ENCODE measurements at regions not wholly inside any gene's neighbourhood (a gene's known extent, or its start where the extent isn't known, plus 50 kb on each side); places are given as distances from the start of the nearest gene placed in this dataset.
A peak's percentile ranks its signal among the peaks of the same experiment; 100 is the strongest.

- TF ChIP-seq CTCF (IDR thresholded peaks at IDR 0.05; ENCODE audit: unreplicated experiment): no peak
- H3K36me3 Mint-ChIP-seq (ENCODE audit: low read depth, unreplicated experiment): no peaks in the 10 kb centered on the region
- no peak overlapping the region for H3K4me3 Mint-ChIP-seq (ENCODE audit: unreplicated experiment)
- peaks cover 25% of the 10 kb centered on the region for H3K4me1 Mint-ChIP-seq (ENCODE audit: unreplicated experiment)
- peaks cover 2% of the 10 kb centered on the region for H3K27me3 Mint-ChIP-seq (ENCODE audit: unreplicated experiment)
- H3K27ac Mint-ChIP-seq (ENCODE audit: unreplicated experiment): peak overlapping the region; percentile 39
- DNase-seq (ENCODE audit: low spot score): no peak
- no peaks in the 10 kb centered on the region for H3K9me3 Mint-ChIP-seq (ENCODE audit: unreplicated experiment)
Observed at GRCh38 chr9:78605041-78606000, 308.4 kb downstream of the PSAT1 start.

GRCh38 chr9:78606001-78606379 is 309.1 kb downstream of the PSAT1 start:
- H3K27me3 Mint-ChIP-seq (ENCODE audit: unreplicated experiment): peaks cover 2% of the 10 kb centered on the region
- H3K4me3 Mint-ChIP-seq (ENCODE audit: unreplicated experiment): no peak overlapping the region
- H3K36me3 Mint-ChIP-seq (ENCODE audit: low read depth, unreplicated experiment): no peaks in the 10 kb centered on the region
- DNase-seq (ENCODE audit: low spot score): no peak
- peak overlapping the region; percentile 31 for H3K27ac Mint-ChIP-seq (ENCODE audit: unreplicated experiment)
- H3K9me3 Mint-ChIP-seq (ENCODE audit: unreplicated experiment): no peaks in the 10 kb centered on the region
- peaks cover 25% of the 10 kb centered on the region for H3K4me1 Mint-ChIP-seq (ENCODE audit: unreplicated experiment)
- no peak for TF ChIP-seq CTCF (IDR thresholded peaks at IDR 0.05; ENCODE audit: unreplicated experiment)

- no peaks in the 10 kb centered on the region for H3K9me3 Mint-ChIP-seq (ENCODE audit: unreplicated experiment)
- H3K27ac Mint-ChIP-seq (ENCODE audit: unreplicated experiment): no peak overlapping the region
- no peak overlapping the region for H3K4me3 Mint-ChIP-seq (ENCODE audit: unreplicated experiment)
- H3K4me1 Mint-ChIP-seq (ENCODE audit: unreplicated experiment): peaks cover 28% of the 10 kb centered on the region
- H3K36me3 Mint-ChIP-seq (ENCODE audit: low read depth, unreplicated experiment): no peaks in the 10 kb centered on the region
- TF ChIP-seq CTCF (IDR thresholded peaks at IDR 0.05; ENCODE audit: unreplicated experiment): no peak
- no peak for DNase-seq (ENCODE audit: low spot score)
- peaks cover 2% of the 10 kb centered on the region for H3K27me3 Mint-ChIP-seq (ENCODE audit: unreplicated experiment)
Observed at GRCh38 chr9:78607853-78608252, 310.9 kb downstream of the PSAT1 start.

- H3K4me1 Mint-ChIP-seq (ENCODE audit: unreplicated experiment): peaks cover 26% of the 10 kb centered on the region
- no peaks in the 10 kb centered on the region for H3K36me3 Mint-ChIP-seq (ENCODE audit: low read depth, unreplicated experiment)
- no peak for DNase-seq (ENCODE audit: low spot score)
- H3K27me3 Mint-ChIP-seq (ENCODE audit: unreplicated experiment): peaks cover 2% of the 10 kb centered on the region
- no peak overlapping the region for H3K27ac Mint-ChIP-seq (ENCODE audit: unreplicated experiment)
- H3K9me3 Mint-ChIP-seq (ENCODE audit: unreplicated experiment): no peaks in the 10 kb centered on the region
- no peak overlapping the region for H3K4me3 Mint-ChIP-seq (ENCODE audit: unreplicated experiment)
- TF ChIP-seq CTCF (IDR thresholded peaks at IDR 0.05; ENCODE audit: unreplicated experiment): no peak
Observed at GRCh38 chr9:78609450-78609849, 312.5 kb downstream of the PSAT1 start.

- Mint-ChIP-seq H3K9me3 (ENCODE audit: unreplicated experiment) (no peaks in the 10 kb centered on the region), H3K27me3 (ENCODE audit: unreplicated experiment) (peaks cover 2% of the 10 kb centered on the region), H3K36me3 (ENCODE audit: low read depth, unreplicated experiment) (no peaks in the 10 kb centered on the region), H3K4me1 (ENCODE audit: unreplicated experiment) (peaks cover 4% of the 10 kb centered on the region), H3K4me3 (ENCODE audit: unreplicated experiment) (no peak overlapping the region), H3K27ac (ENCODE audit: unreplicated experiment) (no peak overlapping the region)
- TF ChIP-seq CTCF (IDR thresholded peaks at IDR 0.05; ENCODE audit: unreplicated experiment): no peak
- DNase-seq (ENCODE audit: low spot score): no peak
Observed at GRCh38 chr9:78612091-78612490, 315.2 kb downstream of the PSAT1 start.
